ENCODE measurements at regions not wholly inside any gene's neighbourhood (a gene's known extent, or its start where the extent isn't known, plus 50 kb on each side); places are given as distances from the start of the nearest gene placed in this dataset.

- H3K4me3 ChIP-seq: no peak overlapping the region
- TF ChIP-seq CTCF (IDR thresholded peaks at IDR 0.05; ENCODE audit: control extremely low read depth, extremely low read depth): no peak
- H3K9ac ChIP-seq (ENCODE audit: insufficient read depth in 1 of 2, low read length in 2 of 2): no peak overlapping the region
- H3K4me1 ChIP-seq (ENCODE audit: control insufficient read depth in 5 of 5, insufficient read depth in 5 of 5, low read length in 5 of 5): no peaks in the 10 kb centered on the region
- H3K27ac ChIP-seq (ENCODE audit: low read depth in 1 of 2, low read length in 1 of 2): no peak overlapping the region
- ATAC-seq (ENCODE audit: insufficient read depth, low FRiP score): no peak
- H3K9me3 ChIP-seq (ENCODE audit: control insufficient read depth in 4 of 4, insufficient read depth in 3 of 4, low read length in 3 of 4): peaks cover 0 to 1% (median 0%) of the 10 kb centered on the region in 4 donors
- no peaks in the 10 kb centered on the region for H3K36me3 ChIP-seq (ENCODE audit: control insufficient read depth in 4 of 4, insufficient read depth in 4 of 4, low read length in 4 of 4)
- H3K27me3 ChIP-seq (ENCODE audit: control insufficient read depth in 3 of 3, insufficient read depth in 3 of 3, low read length in 2 of 3): no peaks in the 10 kb centered on the region
- DNase-seq: no peak
These were observed 518.1 kb downstream of the HDGFL1 start for GRCh38 chr6:23087471-23087870.

GRCh38 chr6:23088761-23089160 is 519.4 kb downstream of the HDGFL1 start:
- no peaks in the 10 kb centered on the region for H3K36me3 ChIP-seq (ENCODE audit: control insufficient read depth in 4 of 4, insufficient read depth in 4 of 4, low read length in 4 of 4)
- no peak for DNase-seq
- peaks cover 0 to 1% (median 0%) of the 10 kb centered on the region in 4 donors for H3K9me3 ChIP-seq (ENCODE audit: control insufficient read depth in 4 of 4, insufficient read depth in 3 of 4, low read length in 3 of 4)
- WGBS, 2 donors: 57 to 71% methylated on average over 1 of the region's 1 CpG
- H3K27me3 ChIP-seq (ENCODE audit: control insufficient read depth in 3 of 3, insufficient read depth in 3 of 3, low read length in 2 of 3): no peaks in the 10 kb centered on the region
- no peak overlapping the region for H3K9ac ChIP-seq (ENCODE audit: insufficient read depth in 1 of 2, low read length in 2 of 2)
- H3K27ac ChIP-seq (ENCODE audit: low read depth in 1 of 2, low read length in 1 of 2): no peak overlapping the region
- no peak for TF ChIP-seq CTCF (IDR thresholded peaks at IDR 0.05; ENCODE audit: control extremely low read depth, extremely low read depth)
- no peaks in the 10 kb centered on the region for H3K4me1 ChIP-seq (ENCODE audit: control insufficient read depth in 5 of 5, insufficient read depth in 5 of 5, low read length in 5 of 5)
- H3K4me3 ChIP-seq: no peak overlapping the region
- ATAC-seq (ENCODE audit: insufficient read depth, low FRiP score): no peak

GRCh38 chr6:23089981-23090380 is 520.6 kb downstream of the HDGFL1 start:
- Histone ChIP-seq H3K36me3 (ENCODE audit: control insufficient read depth in 4 of 4, insufficient read depth in 4 of 4, low read length in 4 of 4) (no peaks in the 10 kb centered on the region), H3K27me3 (ENCODE audit: control insufficient read depth in 3 of 3, insufficient read depth in 3 of 3, low read length in 2 of 3) (no peaks in the 10 kb centered on the region), H3K9ac (ENCODE audit: insufficient read depth in 1 of 2, low read length in 2 of 2) (no peak overlapping the region), H3K27ac (ENCODE audit: low read depth in 1 of 2, low read length in 1 of 2) (no peak overlapping the region), H3K9me3 (ENCODE audit: control insufficient read depth in 4 of 4, insufficient read depth in 3 of 4, low read length in 3 of 4) (peaks cover 0 to 1% (median 0%) of the 10 kb centered on the region in 4 donors), H3K4me1 (ENCODE audit: control insufficient read depth in 5 of 5, insufficient read depth in 5 of 5, low read length in 5 of 5) (no peaks in the 10 kb centered on the region), H3K4me3 (no peak overlapping the region)
- no peak for ATAC-seq (ENCODE audit: insufficient read depth, low FRiP score)
- DNase-seq: no peak
- 72 to 84% methylated on average over 5 of the region's 5 CpGs for WGBS, 2 donors
- TF ChIP-seq CTCF (IDR thresholded peaks at IDR 0.05; ENCODE audit: control extremely low read depth, extremely low read depth): no peak

GRCh38 chr6:23091795-23092194 is 522.4 kb downstream of the HDGFL1 start:
- 62 to 68% methylated on average over 3 of the region's 3 CpGs for WGBS, 2 donors
- no peak overlapping the region for H3K27ac ChIP-seq (ENCODE audit: low read depth in 1 of 2, low read length in 1 of 2)
- DNase-seq: no peak
- peaks cover 0 to 6% (median 0%) of the 10 kb centered on the region in 4 donors for H3K9me3 ChIP-seq (ENCODE audit: control insufficient read depth in 4 of 4, insufficient read depth in 3 of 4, low read length in 3 of 4)
- no peaks in the 10 kb centered on the region for H3K4me1 ChIP-seq (ENCODE audit: control insufficient read depth in 5 of 5, insufficient read depth in 5 of 5, low read length in 5 of 5)
- no peaks in the 10 kb centered on the region for H3K27me3 ChIP-seq (ENCODE audit: control insufficient read depth in 3 of 3, insufficient read depth in 3 of 3, low read length in 2 of 3)
- no peaks in the 10 kb centered on the region for H3K36me3 ChIP-seq (ENCODE audit: control insufficient read depth in 4 of 4, insufficient read depth in 4 of 4, low read length in 4 of 4)
- no peak overlapping the region for H3K9ac ChIP-seq (ENCODE audit: insufficient read depth in 1 of 2, low read length in 2 of 2)
- ATAC-seq (ENCODE audit: insufficient read depth, low FRiP score): no peak
- no peak for TF ChIP-seq CTCF (IDR thresholded peaks at IDR 0.05; ENCODE audit: control extremely low read depth, extremely low read depth)
- no peak overlapping the region for H3K4me3 ChIP-seq

Measured in lung (tissue), 11 donors.